Stomach (tissue), 4 donors: ENCODE measurements at regions not wholly inside any gene's neighbourhood (a gene's known extent, or its start where the extent isn't known, plus 50 kb on each side); places are given as distances from the start of the nearest gene placed in this dataset.

ENCODE experiments used
- POLR2A ChIP-seq, 4 donors: fragments of 450-650 bp; IDR thresholded peaks; one replicate each; pipeline ENCODE4 v1.6.1; 2016; ENCODE audit warnings: antibody characterized with exemption in 4 of 4, control low read depth in 2 of 4, mild to moderate bottlenecking in 1 of 4, moderate library complexity in 1 of 4
- POLR2AphosphoS5 ChIP-seq, 3 donors: sonication (generic); formaldehyde crosslinking; IDR thresholded peaks; one replicate each; pipeline ENCODE4 v1.6.1; 2016; ENCODE audit warnings: antibody characterized with exemption in 3 of 3
- TF ChIP-seq, protein P1 (sequence below), 7 experiments: fragments of 450-650 bp in 4 of 7; fragments of 200-600 bp in 3 of 7; sonication (generic) in 3 of 7; IDR thresholded peaks; one replicate each; pipeline ENCODE4 v1.5.1; 2016 to 2019; ENCODE audit warnings: antibody characterized with exemption in 7 of 7, control low read depth in 2 of 7, mild to moderate bottlenecking in 1 of 7

DNA sequence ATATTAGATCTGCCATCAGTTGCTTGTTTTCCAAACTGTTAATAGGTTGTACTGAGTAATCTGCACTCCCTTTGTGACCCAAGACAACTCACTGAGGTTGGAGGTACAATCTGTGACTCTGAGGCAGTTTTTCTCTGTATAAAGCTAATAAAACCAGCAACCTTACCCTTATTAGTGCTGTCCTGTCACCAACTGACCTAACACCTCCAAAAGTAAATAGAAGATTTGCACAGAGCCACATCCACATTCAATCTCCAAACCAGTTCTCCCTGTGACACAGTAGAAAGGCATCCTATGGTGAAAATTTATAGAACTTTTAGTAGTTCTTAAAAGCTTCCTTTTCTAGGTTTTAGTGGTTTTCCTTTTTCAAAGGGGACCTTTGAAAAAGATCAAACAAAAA lies 140.4 kb upstream of the ADGRL2 start:
- TF ChIP-seq, protein P1, sequence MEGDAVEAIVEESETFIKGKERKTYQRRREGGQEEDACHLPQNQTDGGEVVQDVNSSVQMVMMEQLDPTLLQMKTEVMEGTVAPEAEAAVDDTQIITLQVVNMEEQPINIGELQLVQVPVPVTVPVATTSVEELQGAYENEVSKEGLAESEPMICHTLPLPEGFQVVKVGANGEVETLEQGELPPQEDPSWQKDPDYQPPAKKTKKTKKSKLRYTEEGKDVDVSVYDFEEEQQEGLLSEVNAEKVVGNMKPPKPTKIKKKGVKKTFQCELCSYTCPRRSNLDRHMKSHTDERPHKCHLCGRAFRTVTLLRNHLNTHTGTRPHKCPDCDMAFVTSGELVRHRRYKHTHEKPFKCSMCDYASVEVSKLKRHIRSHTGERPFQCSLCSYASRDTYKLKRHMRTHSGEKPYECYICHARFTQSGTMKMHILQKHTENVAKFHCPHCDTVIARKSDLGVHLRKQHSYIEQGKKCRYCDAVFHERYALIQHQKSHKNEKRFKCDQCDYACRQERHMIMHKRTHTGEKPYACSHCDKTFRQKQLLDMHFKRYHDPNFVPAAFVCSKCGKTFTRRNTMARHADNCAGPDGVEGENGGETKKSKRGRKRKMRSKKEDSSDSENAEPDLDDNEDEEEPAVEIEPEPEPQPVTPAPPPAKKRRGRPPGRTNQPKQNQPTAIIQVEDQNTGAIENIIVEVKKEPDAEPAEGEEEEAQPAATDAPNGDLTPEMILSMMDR (IDR thresholded peaks at IDR 0.05): no peak
- TF ChIP-seq POLR2A (IDR thresholded peaks at IDR 0.05) (no peak), POLR2AphosphoS5 (IDR thresholded peaks at IDR 0.05) (no peak)
